ENCODE measurements at regions not wholly inside any gene's neighbourhood (a gene's known extent, or its start where the extent isn't known, plus 50 kb on each side); places are given as distances from the start of the nearest gene placed in this dataset.

- TF ChIP-seq, protein P1, sequence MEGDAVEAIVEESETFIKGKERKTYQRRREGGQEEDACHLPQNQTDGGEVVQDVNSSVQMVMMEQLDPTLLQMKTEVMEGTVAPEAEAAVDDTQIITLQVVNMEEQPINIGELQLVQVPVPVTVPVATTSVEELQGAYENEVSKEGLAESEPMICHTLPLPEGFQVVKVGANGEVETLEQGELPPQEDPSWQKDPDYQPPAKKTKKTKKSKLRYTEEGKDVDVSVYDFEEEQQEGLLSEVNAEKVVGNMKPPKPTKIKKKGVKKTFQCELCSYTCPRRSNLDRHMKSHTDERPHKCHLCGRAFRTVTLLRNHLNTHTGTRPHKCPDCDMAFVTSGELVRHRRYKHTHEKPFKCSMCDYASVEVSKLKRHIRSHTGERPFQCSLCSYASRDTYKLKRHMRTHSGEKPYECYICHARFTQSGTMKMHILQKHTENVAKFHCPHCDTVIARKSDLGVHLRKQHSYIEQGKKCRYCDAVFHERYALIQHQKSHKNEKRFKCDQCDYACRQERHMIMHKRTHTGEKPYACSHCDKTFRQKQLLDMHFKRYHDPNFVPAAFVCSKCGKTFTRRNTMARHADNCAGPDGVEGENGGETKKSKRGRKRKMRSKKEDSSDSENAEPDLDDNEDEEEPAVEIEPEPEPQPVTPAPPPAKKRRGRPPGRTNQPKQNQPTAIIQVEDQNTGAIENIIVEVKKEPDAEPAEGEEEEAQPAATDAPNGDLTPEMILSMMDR (IDR thresholded peaks at IDR 0.05): no peak
- TF ChIP-seq POLR2A (IDR thresholded peaks at IDR 0.05): no peak
Observed at GRCh38 chr6:146879406-146880117, 280.8 kb downstream of the ADGB start.

Measured in uterus (tissue), 2 donors.